GM19395 (cell line): ENCODE measurements at regions not wholly inside any gene's neighbourhood (a gene's known extent, or its start where the extent isn't known, plus 50 kb on each side); places are given as distances from the start of the nearest gene placed in this dataset.

Experiments used
- ATAC-seq: cut with Tn5 transposase; IDR thresholded peaks from one replicate; pipeline ENCODE4 v1.9.1; 2021; ENCODE audit warnings: mild to moderate bottlenecking, moderate library complexity; ENCODE audit not compliant: unreplicated experiment

GRCh38 chr21:24197923-24198322 is 1409.4 kb downstream of the MRPL39 start:
- ATAC-seq = no peak

GRCh38 chr21:24197132-24197643 is 1410.1 kb downstream of the MRPL39 start:
- ATAC-seq = peak; percentile 50

GRCh38 chr21:24188506-24188905 is 1418.8 kb downstream of the MRPL39 start:
- no peak for ATAC-seq

GRCh38 chr21:24183077-24183476 is 1424.2 kb downstream of the MRPL39 start:
- ATAC-seq = no peak

GRCh38 chr21:24179110-24179509 is 1428.2 kb downstream of the MRPL39 start:
- no peak for ATAC-seq

- ATAC-seq = no peak
Measured at GRCh38 chr21:24175106-24175505, 1432.2 kb downstream of the MRPL39 start.

- no peak for ATAC-seq
Measured at GRCh38 chr21:24171736-24172135, 1435.5 kb downstream of the MRPL39 start.

- no peak for ATAC-seq
Measured at GRCh38 chr21:24163539-24163938, 1443.7 kb downstream of the MRPL39 start.

GRCh38 chr21:24160528-24160927 is 1446.8 kb downstream of the MRPL39 start:
- ATAC-seq = no peak

GRCh38 chr21:24153137-24153536 is 1454.1 kb downstream of the MRPL39 start:
- ATAC-seq = no peak

- ATAC-seq = no peak
Measured at GRCh38 chr21:24150753-24151152, 1456.5 kb downstream of the MRPL39 start.

- ATAC-seq = no peak
Measured at GRCh38 chr21:24148461-24148860, 1458.8 kb downstream of the MRPL39 start.

- ATAC-seq = no peak
Measured at GRCh38 chr21:24147674-24148073, 1459.6 kb downstream of the MRPL39 start.

GRCh38 chr21:24131056-24131455 is 1476.2 kb downstream of the MRPL39 start:
- ATAC-seq = no peak

- ATAC-seq = no peak
Measured at GRCh38 chr21:24127651-24128050, 1479.6 kb downstream of the MRPL39 start.

- no peak for ATAC-seq
Measured at GRCh38 chr21:24123785-24124184, 1483.5 kb downstream of the MRPL39 start.

GRCh38 chr21:24118738-24119459 is 1488.4 kb downstream of the MRPL39 start:
- ATAC-seq = no peak

- no peak for ATAC-seq
Measured at GRCh38 chr21:24115141-24115540, 1492.1 kb downstream of the MRPL39 start.

GRCh38 chr21:24112020-24112419 is 1495.3 kb downstream of the MRPL39 start:
- ATAC-seq = no peak

- no peak for ATAC-seq
Measured at GRCh38 chr21:24110846-24111245, 1496.4 kb downstream of the MRPL39 start.

- no peak for ATAC-seq
Measured at GRCh38 chr21:24097181-24097580, 1510.1 kb downstream of the MRPL39 start.

- no peak for ATAC-seq
Measured at GRCh38 chr21:24096651-24097050, 1510.6 kb downstream of the MRPL39 start.

- no peak for ATAC-seq
Measured at GRCh38 chr21:24093032-24093431, 1514.2 kb downstream of the MRPL39 start.
